ENCODE measurements at regions not wholly inside any gene's neighbourhood (a gene's known extent, or its start where the extent isn't known, plus 50 kb on each side); places are given as distances from the start of the nearest gene placed in this dataset.
"Not testable (repeated sequence)": the region's sequence is repeated elsewhere in the genome, so short reads cannot be mapped to it uniquely, and the experiment has no call there.

DNA sequence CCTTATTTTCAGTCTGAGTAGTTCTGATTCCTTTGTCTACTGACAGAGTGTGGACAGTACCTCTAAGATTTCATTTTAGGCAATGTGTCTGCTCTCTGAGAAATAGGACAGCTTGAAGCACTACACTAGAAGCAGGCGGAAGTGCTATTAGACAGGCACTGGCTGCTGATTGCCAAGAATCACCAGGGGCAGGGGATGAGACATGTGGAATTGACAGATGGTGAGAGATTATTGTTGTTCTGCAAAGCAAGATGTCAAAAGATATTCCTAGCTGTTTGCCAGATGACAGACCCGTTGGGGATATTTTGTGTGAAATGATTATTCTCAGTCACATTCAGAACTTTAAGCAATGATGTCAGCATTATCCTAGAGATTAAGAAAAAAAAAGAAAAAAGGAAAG is 323.3 kb downstream of the ANKRD30B start:
- TF ChIP-seq, protein P1, sequence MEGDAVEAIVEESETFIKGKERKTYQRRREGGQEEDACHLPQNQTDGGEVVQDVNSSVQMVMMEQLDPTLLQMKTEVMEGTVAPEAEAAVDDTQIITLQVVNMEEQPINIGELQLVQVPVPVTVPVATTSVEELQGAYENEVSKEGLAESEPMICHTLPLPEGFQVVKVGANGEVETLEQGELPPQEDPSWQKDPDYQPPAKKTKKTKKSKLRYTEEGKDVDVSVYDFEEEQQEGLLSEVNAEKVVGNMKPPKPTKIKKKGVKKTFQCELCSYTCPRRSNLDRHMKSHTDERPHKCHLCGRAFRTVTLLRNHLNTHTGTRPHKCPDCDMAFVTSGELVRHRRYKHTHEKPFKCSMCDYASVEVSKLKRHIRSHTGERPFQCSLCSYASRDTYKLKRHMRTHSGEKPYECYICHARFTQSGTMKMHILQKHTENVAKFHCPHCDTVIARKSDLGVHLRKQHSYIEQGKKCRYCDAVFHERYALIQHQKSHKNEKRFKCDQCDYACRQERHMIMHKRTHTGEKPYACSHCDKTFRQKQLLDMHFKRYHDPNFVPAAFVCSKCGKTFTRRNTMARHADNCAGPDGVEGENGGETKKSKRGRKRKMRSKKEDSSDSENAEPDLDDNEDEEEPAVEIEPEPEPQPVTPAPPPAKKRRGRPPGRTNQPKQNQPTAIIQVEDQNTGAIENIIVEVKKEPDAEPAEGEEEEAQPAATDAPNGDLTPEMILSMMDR (IDR thresholded peaks at IDR 0.05), result not testable (repeated sequence)
- TF ChIP-seq NFYB (CRISPR knock-in tag; conservative IDR thresholded peaks at IDR 0.05; ENCODE audit: low read depth), result not testable (repeated sequence)

All from WTC11 (cell line).